ENCODE measurements at regions not wholly inside any gene's neighbourhood (a gene's known extent, or its start where the extent isn't known, plus 50 kb on each side); places are given as distances from the start of the nearest gene placed in this dataset.

DNA sequence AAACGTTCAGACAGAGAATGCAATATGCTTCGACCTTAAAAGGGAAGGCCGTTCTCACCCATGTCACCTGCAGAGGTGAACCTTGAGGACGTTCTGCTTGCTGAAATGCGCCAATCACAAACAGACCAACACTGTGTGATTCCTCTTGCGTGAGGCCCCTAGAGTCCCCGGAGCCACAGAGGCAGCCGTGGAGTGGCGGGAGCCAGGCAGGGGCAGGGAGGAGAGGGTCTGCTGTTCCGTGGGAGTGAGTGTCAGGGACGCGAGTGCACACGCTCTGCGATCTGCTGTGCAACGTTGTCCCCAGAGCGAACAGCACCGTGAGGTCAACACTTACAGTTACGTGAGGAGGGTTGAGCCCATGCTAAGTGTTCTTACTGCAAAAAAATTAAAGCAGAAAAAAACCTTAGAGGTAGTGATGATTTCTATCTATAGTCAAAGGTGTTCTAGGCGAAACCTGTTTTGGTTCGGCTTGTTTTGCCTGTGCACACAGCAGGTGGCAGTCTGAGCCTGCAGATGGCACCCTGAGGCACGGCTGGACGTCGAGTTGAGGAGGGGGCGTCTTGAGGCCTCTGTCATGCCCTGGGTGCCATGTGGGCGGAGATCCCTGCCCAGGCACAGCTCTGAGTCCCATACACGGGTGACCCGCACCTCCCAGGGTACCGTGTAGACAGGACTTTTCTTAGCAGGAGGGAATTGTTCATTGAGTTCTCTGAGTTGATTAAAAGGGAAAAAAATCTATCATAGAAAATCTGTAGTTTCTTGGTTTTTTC is 71.7 kb upstream of the FRMD1 start:
- intact Hi-C loops (cut with DNase I; ENCODE audit: low total_unique reads): no loop called here
- H3K4me1 ChIP-seq: no peaks in the 10 kb centered on the region
- no peak for TF ChIP-seq POLR2A (IDR thresholded peaks at IDR 0.05)
- TF ChIP-seq, protein P1, sequence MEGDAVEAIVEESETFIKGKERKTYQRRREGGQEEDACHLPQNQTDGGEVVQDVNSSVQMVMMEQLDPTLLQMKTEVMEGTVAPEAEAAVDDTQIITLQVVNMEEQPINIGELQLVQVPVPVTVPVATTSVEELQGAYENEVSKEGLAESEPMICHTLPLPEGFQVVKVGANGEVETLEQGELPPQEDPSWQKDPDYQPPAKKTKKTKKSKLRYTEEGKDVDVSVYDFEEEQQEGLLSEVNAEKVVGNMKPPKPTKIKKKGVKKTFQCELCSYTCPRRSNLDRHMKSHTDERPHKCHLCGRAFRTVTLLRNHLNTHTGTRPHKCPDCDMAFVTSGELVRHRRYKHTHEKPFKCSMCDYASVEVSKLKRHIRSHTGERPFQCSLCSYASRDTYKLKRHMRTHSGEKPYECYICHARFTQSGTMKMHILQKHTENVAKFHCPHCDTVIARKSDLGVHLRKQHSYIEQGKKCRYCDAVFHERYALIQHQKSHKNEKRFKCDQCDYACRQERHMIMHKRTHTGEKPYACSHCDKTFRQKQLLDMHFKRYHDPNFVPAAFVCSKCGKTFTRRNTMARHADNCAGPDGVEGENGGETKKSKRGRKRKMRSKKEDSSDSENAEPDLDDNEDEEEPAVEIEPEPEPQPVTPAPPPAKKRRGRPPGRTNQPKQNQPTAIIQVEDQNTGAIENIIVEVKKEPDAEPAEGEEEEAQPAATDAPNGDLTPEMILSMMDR (IDR thresholded peaks at IDR 0.05): peak in 1 of 3 experiments; percentile 45
- no peaks in the 10 kb centered on the region for H3K27me3 ChIP-seq
- no peaks in the 10 kb centered on the region for H3K36me3 ChIP-seq (ENCODE audit: low read depth, missing control alignments)
- H3K27ac ChIP-seq: no peak overlapping the region
- 55 to 60% methylated on average over 28 of the region's 28 CpGs for WGBS, 2 donors
- H3K4me3 ChIP-seq: no peak overlapping the region
- peak; percentile 30 for DNase-seq
- H3K9me3 ChIP-seq: no peaks in the 10 kb centered on the region

DNA sequence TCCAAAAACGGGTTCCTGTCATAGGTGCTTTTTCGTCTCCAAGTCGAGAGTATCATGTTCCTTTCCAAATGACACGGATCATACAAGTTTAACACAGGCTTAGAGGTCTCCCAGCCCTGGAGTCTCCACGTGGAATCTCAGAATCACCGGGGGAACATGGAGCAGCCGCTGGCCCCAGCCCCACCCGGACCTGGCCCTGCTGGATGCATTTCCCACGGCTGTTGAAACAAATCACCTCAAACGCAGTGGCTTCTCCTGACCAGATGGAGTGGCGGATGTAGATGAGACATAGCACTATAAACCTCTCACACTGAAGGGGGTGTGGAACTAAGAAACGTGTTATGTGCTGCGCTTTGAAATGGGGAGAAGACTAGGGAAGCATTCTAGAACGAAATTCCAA is 70.0 kb upstream of the FRMD1 start:
- Histone ChIP-seq H3K4me1 (no peaks in the 10 kb centered on the region), H3K27me3 (no peaks in the 10 kb centered on the region), H3K27ac (no peak overlapping the region), H3K36me3 (ENCODE audit: low read depth, missing control alignments) (no peaks in the 10 kb centered on the region), H3K4me3 (no peak overlapping the region), H3K9me3 (no peaks in the 10 kb centered on the region)
- intact Hi-C loops (cut with DNase I; ENCODE audit: low total_unique reads): no loop called here
- TF ChIP-seq, protein P1 (IDR thresholded peaks at IDR 0.05): no peak
- TF ChIP-seq POLR2A (IDR thresholded peaks at IDR 0.05): no peak
- DNase-seq: no peak
- WGBS, 2 donors: 77 to 78% methylated on average over 14 of the region's 14 CpGs

DNA sequence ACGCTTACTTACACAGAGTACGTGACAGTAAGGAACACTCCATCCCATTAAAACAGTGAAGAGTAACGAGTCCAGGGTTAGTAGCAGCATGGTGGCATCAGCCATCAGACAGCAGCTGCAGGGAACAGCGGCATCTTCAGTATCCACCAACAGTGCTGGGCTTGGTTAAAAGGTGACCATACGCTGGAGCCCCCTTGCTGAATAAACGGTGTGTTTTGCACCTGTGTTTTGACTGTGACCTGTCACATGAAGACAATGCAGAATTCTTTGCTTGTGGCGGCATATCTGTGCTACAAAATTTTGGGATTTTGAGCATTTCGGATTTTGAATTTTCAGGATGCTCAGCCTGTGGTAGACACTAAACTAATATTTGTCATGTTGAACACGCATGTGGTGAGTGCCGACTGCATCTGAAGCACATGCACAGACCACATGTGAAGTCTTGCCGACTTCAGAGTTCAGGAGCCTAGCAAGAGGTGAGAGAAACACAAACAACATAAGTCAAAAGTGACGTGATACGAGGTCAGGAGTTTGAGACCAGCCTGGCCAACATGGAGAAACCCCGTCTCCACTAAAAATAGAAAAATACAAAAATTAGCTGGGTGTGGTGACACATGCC is 69.3 kb upstream of the FRMD1 start:
- no peak for TF ChIP-seq POLR2A (IDR thresholded peaks at IDR 0.05)
- TF ChIP-seq, protein P1 (IDR thresholded peaks at IDR 0.05): no peak
- H3K27ac ChIP-seq: no peak overlapping the region

DNA sequence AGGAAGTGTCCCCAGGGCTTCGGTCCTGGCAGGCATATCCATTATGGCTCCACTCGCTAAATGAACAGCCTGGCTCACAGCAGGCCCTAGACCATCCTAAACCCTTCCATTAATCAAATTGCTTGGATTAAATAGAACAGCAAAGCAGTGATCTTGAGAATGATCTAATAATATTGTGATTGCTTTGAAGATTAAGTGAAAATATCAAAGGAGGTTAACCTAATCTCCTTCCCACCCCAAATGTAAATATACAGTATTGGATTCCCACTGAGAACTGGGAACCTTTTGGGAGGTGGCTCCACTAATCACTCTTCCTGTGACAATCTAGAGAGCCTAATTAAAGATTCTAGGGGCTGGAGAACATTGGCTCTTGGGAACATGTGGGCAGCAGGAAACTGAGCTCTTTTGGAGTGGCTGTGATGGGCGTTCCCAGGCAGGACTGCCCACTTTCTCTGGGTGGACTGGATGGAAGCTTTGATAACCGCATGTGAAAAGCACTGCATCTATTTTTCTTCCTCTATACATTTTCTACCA is 68.3 kb upstream of the FRMD1 start:
- Histone ChIP-seq H3K27ac (no peak overlapping the region), H3K27me3 (no peaks in the 10 kb centered on the region), H3K4me1 (no peaks in the 10 kb centered on the region), H3K36me3 (ENCODE audit: low read depth, missing control alignments) (no peaks in the 10 kb centered on the region), H3K9me3 (no peaks in the 10 kb centered on the region), H3K4me3 (no peak overlapping the region)
- intact Hi-C loops (cut with DNase I; ENCODE audit: low total_unique reads): no loop called here
- no peak for DNase-seq
- TF ChIP-seq POLR2A (IDR thresholded peaks at IDR 0.05): no peak
- TF ChIP-seq, protein P1 (IDR thresholded peaks at IDR 0.05): no peak
- WGBS, 2 donors: 76 to 84% methylated on average over 4 of the region's 4 CpGs

More for the DNA sequence above, 69.3 kb upstream of the FRMD1 start:
- Histone ChIP-seq H3K9me3 (no peaks in the 10 kb centered on the region), H3K27me3 (no peaks in the 10 kb centered on the region), H3K36me3 (ENCODE audit: low read depth, missing control alignments) (no peaks in the 10 kb centered on the region), H3K4me3 (no peak overlapping the region), H3K4me1 (no peaks in the 10 kb centered on the region)
- 84 to 87% methylated on average over 14 of the region's 14 CpGs for WGBS, 2 donors
- intact Hi-C loops (cut with DNase I; ENCODE audit: low total_unique reads): no loop called here
- no peak for DNase-seq

Measured in testis (tissue), 2 donors.